Pulmonary artery endothelial cell (primary cell): ENCODE measurements at regions not wholly inside any gene's neighbourhood (a gene's known extent, or its start where the extent isn't known, plus 50 kb on each side); places are given as distances from the start of the nearest gene placed in this dataset.

Source experiments
- DNase-seq: peaks from one replicate; pipeline ENCODE4 v3.0.0-alpha.2; 2011; ENCODE audit warnings: low read depth, low spot score

DNA sequence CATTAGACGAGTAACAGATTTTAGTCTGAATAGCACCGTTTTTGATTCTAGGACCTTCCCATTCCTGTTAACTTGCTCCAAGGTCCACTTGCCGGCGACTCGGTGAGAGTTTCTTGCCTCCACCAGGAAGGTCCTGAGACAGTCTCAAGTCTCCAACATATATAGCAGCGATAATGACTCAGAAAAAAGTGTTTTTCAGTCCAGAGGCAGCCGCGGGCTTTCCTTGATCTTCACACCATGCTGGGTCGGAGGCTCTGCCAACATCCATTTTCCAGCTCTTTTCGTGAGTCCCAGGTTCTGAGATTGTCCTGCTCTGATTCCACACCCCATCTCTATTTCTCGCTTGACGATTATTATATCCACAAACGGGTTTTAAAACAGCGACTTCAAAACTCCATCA, 170.5 kb downstream of the GPX5 start:
- no peak for DNase-seq

DNA sequence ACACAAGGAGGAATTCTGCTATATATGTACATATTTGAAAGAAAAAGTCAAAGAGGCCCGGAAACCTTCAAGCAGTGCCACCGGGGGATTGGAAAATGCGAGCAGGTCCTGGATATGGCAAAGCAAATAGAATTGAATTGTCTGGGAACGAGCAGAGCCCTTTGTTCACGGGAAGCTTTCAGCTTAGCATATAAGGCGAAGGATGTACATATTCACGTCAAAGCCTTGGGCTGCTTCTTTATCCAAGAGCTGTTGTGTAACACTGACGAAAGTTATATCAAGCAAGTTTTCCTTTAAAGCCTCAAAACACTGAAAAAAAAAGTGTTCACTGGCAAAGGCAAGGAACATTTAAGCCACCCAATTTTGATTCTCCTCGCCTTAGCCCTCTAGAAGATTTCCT, 171.0 kb downstream of the GPX5 start:
- DNase-seq, result no peak

DNA sequence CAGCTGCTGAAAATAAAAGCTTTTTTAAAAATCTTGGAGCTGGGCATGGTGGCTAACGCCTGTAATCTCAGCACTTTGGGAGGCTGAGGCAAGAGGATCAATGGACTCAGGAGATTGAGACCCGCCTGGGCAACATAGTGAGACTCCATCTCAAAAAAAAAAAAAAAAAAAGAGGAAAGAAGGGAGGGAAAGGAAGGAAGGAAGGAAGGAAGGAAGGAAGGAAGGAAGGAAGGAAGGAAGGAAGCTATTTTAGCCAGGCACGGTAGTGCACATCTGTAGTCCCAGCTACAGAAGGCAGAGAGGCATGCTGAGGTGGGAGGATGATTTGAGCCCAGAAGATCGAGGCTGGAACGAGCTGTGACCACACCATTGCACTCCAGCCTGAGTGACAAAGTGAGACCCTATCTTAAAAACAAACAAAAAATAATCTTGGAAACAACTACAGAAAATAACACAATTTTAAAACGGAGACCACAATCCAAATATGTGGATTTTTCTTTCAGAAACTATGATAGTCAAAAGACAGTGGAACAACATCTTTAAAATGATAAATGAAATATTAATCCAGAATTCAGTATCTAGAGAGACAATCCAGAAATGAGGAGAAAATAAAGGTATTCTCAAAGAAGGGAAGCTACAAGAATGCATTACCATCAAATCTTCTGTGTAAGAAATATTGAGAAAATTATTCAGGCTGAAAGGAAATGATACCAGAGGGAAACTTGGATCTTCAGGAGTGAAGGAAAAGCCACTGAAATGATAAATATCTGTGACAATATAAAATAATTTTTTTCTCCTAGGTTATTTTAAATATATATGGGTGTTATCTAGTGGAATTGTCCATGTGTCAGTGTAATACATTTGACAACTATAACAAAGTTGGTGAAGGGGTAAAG, 182.0 kb downstream of the GPX5 start:
- DNase-seq, result no peak

DNA sequence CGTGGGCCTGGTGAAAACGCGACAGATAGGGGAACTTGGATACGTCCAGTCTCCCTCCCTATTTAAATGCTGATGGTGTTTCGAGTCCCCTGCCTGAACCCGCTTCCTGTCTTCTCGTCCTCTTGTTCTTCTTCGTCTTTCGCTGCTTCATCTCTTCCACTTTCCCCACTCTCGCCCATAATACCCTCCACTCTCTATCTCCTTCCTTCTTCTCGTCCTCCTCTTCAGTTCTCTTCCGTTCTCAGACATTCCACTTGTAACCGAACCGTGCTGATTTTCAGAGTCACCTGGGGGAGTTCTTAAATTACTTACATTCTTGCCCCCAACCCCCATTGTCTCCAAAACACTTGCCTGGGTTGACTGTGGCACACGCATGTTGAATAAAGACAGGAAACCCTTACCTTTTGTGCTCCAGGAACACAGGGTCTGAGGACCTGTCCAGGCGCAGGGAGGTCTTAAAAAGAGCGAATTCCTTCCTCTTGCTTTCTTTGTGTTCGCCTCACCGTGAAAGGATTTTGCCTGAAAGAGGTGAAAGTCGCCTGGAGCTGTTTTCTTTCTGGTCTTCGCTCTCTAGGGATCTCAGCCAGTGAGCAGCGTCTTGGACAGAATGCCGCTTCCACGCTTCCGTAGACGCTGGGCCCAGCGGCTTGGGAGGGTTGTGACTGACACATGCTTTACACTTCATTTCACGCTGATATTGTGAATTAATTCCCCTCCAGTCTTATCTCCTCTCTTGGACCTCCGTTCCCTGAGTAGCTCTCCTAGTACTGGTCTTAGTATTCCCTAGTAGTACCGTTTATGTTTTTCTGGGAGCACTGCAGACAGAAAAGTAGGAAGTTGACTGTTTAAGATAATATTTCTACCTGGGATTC, 184.0 kb downstream of the GPX5 start:
- DNase-seq, result no peak

DNA sequence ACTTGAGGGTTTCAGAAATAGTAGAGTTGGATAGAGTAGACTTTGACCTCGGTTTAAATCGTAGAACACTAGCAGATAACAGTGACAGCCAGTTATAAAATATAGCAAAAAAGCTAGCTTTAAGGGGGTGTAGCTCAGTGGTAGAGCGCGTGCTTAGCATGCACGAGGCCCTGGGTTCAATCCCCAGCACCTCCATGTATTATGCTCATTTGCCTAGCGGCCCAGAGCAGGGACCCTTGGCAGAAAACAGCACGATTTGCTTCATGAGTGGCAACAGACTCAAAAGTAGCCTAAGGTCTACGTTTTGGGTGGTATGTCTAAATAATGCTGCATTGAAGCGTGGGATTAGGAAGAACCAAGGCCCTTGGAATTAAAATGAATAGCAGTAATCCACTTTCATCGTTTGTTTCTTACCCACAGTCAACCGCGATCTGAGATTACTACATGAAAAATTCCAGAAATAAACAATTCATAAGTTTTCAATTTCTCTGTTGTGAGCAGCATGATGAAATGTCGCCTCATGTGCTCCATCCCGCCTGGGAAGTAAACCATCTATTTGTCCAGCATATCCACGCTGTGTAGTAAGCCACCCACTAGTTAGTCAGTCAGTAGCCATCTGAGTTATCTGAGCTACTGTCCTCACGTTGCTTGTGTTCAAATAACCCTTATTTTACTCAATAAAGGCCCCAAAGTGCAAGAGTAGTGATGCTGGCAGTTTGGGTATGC, 184.9 kb downstream of the GPX5 start:
- no peak for DNase-seq

DNA sequence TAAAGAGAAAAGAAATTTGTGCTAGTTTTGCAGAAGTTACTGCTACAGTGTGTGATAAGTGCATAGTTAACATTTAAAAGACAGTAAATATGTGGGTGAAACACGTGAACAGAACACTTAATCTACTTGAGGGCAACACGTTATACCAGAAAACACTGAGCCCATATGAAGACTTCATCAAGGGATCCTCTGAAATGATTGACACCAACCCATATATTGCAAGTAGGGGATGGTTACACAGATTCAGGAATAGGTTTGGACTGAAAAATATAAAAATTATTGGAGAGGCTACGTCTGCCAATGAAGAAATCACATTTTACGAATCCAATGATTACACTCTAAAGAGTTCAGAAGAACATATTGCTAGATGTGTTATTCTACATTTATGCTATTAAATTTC, 185.6 kb downstream of the GPX5 start:
- no peak for DNase-seq

DNA sequence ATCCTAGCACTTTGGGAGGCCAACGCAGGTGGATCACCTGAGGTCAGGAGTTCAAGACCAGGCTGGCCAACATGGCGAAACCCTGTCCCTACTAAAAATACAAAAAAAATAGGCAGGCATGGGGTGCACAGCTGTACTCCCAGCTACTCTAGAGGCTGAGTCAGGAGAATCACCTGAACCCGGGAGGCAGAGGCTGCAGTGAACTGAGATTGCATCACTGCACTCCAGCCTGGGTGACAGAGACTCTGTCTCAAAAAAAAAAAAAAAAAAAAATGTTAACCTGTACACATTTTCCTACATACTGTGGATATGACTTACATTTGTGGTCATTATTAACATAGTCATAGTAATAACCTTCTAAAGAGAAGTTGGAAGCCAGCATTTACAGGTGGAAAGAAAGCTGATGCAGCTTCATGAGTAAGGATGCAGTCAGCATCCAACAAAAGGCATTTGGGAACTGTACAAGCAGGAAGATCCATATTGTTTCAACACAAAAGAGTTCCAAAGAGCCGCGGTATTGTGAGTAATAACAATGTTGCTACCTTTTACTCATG, 186.2 kb downstream of the GPX5 start:
- DNase-seq, result no peak

DNA sequence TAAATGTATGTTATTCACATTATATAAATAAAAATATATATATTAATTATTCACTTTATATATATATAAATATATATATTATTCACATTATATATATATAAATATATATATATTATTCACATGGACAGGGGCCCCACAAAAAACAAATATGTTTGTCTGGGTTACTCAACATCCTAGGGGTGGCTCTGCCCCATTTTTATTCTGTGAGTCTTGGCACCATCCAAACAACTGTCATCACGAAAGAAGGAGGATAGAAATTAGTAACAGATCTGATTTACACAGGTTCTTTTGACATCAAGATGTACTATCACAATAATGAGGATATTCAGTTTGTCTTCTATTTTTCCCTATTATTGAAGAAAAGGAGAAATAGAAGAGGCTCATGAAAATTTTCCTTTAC, 187.3 kb downstream of the GPX5 start:
- no peak for DNase-seq

DNA sequence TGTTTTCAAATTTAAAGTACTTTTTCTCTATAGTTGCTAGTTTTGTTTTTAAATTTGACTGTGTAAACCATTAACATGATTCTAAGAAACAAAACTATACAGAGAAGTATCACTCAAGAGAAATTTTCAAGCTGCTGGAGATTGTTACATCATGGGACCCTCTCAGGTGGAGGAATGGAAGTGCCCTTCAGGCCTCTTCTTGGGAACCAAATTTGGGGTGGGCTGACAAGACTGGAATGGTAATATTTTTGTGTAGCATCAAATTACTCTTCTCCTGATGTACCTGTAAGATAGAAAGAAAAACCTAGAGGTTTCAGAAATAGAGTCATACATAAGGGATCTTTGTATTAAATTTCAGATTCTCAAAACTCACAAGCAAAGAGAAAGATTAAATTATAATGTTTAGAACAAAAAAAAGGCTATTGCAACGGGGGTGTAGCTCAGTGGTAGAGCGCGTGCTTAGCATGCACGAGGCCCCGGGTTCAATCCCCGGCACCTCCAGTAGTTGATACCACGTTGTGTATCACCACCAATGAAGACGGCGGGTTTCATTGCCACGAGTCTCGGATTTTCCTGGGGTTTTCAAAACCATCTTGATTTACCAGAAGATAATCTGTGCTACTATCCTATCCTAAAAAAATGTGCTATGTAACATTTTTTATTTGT, 193.7 kb downstream of the GPX5 start:
- DNase-seq, result no peak

DNA sequence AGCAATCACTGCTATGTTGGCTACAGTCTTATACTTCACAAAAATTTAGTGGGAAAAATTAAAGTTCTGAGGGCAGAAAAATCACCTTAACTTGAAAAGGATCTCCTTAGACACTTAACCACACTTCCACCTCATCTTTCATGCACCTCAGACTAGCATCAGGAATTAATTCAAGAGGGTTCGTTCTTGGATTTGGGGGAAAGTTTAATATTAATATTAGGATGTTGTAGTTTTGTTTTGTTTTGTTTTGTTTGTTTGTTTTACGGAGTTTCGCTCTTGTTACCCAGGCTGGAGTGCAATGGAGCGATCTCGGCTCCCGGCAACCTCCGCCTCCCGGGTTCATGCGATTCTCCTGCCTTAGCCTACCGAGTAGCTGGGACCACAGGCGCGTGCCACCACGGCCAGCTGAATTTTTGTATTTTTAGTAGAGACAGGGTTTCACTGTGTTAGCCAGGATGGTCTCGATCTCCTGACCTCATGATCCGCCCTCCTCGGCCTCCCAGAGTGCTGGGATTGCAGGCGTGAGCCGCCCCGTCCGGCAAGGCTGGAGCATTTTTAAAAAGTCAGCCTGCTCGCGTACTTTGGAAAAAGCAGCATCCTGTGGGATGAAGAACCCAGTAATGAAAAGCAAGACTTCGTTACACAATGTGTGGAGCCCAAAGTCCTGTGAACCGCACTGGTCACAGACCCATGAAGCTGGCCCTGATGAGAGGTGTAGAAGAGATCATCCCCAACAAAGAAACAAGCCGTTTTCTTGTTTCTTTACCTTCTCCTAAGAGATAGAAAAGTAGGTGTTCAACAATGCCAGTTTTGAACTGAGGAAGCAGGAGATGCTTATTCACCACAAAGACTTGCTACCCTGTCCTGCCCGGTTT, 194.9 kb downstream of the GPX5 start:
- no peak for DNase-seq

DNA sequence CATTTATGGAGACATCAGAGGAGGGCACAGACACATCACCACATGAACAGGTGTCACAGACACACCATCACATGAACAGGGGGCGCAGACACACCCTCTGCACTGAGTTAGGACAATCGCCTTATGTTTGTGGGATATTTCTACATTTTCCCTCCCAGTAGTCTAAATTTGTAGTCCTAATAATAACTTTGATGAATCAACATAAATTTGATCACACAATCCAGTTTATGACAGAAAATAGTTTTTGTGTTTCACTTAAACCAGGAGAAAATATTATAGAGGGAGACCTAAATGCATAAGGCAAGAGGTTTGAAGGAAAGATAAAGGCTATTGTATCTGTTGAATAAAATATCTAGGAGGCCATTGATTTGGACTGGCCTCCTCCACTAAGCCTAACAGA, 195.7 kb downstream of the GPX5 start:
- DNase-seq, result no peak

DNA sequence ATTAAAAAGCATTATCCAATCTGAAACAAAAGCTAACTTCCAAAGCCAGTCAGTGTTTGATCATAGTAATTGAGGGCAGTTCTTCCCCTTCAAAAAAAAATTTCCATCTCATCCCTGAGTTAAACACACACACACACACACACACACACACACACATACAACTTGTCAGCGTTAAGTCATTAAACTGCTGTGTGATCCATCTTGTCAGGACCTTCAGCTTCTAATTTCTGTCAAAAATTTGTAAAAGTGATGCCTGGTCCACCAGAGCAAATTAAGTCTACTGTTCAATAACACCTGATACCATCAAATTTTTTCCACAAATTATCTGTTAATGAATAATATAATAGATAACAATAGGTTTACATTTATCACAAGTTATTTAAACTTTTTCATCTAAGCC, 198.7 kb downstream of the GPX5 start:
- DNase-seq, result no peak

DNA sequence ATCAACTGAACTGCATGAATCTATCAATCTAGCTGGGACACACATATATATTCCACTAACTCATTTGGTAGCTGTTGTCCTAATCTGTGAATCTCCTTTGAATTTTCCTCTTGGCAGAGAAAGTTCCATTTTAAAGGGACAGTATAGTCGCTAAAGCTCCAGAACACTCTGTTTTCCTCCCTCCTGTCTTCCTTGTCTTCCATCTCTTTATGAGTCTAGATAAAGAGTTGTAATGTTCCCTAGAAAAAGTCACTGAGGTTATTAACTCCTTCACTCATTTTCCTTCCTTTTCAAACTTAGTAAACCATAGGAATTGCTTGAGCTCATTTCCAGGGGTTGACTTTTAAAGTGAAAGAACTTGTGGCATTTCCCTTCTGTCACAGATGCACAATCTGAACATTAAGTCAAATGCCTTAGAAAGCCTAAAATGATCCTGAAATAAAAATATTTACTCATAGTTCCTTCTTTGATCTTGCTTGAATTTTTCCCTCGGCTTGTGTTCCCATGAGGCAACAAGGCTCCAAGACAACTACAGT, 198.4 kb downstream of the TRIM27 start:
- no peak for DNase-seq

DNA sequence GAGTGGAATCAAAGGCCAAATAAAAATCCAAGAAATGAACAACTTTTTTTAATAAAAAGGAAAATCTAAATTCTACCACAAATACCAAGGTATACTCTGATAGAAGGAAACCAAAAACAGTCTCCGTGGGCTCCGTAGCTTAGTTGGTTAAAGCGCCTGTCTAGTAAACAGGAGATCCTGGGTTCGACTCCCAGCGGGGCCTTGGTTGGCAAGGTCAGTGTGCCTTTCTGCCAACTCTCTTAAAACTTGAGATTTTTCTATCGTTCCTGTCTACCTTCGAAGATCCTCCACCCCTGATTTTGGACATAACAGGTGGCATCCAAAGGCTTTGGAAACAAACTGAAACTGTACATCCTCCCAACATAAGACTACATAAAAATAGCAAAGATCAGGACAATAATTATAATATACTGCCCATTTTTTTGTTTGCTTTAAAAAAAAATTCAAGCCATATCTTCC, 197.9 kb downstream of the TRIM27 start:
- DNase-seq, result no peak

DNA sequence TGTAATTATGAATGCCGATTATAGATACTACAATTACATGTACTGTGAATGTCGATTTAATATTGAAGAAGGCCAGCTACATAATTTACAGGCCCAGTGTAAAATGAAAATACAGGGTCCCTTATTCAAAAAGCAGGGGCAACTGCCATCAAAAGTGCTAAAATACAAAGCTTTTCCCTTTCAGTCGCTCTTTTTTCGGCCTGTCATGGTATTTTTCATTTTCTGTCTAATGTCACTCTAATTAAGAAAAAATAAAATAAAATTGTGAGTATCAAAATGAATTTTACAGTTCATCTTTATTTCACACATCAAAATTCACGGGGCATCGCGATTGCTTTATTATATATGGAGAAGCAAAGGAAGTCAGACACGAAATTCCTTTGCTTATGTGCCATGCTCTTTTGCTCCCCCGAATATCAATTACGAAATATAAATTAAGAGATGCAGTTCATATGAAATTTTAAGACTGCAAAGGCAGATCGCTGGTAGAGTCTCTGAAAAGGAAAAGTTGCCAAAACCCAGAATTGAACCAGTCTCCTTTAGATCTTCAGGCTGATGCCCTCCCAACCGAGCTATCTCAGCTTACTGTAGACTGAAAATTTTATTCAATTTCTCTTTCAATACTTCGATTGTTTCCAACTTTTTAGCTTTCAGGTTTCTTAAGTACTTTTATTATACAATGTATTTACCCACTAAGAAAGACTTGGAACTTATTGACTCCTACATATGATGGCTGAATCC, 197.0 kb downstream of the TRIM27 start:
- DNase-seq, result no peak

DNA sequence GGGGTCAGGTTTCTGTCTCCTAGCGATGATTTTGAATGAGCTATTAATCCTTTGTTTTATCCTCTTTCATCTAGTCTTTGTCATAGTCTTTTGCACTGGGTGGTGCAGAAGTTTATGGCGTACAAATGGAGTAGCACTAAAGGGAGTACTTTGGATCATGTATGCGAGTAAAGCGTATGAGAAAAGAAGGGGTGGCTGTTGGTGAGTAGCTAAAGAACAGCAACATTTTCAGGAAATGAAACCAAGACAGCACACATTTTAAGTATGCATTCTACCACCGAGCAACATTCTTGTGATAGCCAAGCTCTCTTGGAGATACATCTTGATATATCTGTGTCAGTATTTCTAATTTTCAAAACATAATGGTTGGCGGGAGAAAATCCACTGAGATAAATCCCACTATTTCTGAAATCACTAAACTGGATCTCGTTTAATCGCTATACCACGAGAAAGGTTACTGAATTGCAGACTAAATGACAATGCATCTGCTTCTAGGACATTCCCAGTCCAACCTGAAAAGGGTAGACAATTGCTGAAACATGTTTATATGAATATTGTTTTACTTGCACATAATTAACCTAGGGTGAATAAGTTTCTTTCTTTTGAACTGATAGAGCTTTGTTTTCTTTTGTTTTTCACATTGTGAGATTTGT, 196.1 kb downstream of the TRIM27 start:
- DNase-seq, result no peak

DNA sequence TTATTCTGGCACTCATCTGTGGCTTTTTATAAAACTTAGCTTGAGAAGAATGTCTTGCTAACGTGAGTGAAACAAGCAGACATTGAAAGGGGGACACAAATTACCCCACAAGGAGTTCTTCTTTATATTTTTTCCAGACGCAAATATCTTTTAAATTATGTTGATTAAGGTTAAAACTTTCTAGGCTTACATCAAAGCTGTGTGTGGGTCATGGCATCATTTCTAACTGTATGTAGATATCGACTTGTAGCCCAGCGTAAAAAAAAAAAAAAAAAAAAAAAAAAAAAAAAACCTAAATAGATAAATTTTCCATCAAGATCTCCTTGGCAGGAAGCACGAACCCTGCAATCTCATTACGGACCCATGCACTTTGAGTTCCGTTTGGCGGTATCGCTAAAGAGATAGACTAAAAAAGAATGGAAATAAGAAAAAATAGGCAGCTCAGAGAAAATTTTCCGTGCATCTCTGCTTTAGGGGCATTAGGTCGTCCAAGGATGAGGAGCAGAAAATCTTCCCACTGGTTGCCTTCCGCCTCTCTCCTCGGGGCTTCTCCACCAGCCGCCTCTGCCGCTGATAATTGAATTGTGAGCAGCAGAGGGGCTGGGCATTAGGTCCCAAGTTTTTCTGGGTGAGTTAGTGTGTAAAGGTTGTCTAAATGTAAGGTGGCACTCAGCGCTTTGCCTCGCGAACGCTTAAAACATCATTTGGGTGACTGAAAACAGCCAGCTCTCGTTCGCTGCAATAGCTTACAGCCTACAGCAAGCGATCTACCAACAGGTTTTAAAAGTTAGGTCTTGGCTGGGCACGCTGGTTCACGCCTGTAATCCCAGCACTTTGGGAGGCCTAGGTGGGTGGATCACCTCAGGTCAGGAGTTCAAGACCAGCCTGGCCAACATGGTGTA, 194.0 kb downstream of the TRIM27 start:
- no peak for DNase-seq
